Inflammatory macrophage (primary cell): ENCODE measurements at regions not wholly inside any gene's neighbourhood (a gene's known extent, or its start where the extent isn't known, plus 50 kb on each side); places are given as distances from the start of the nearest gene placed in this dataset.
A peak's percentile ranks its signal among the peaks of the same experiment; 100 is the strongest.
"Not testable (repeated sequence)": the region's sequence is repeated elsewhere in the genome, so short reads cannot be mapped to it uniquely, and the experiment has no call there.

Experiments
- DNase-seq, 2 donors: peaks; one replicate each; pipeline ENCODE4 v3.0.0-alpha.2; 2020 to 2022

DNA sequence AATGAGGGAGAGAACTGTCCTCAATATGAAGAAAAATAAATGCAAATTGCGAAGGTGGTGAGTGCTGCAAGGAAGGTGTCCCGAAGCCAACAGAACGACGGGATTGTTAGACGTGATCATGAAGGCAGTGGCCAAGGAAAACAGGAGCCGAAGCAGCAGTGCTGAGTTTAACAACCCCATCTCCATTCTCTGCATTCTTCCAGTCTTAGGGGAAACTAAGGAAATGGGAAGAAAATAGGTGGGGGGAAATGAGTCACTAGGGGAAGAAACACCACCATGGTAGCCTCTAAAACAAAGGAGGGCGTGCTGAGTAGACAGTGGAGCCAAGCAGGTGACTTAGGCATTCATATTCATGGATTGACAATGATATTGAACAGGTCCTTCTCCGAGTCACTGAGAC lies 192.2 kb upstream of the AKR1E2 start:
- DNase-seq = no peak

DNA sequence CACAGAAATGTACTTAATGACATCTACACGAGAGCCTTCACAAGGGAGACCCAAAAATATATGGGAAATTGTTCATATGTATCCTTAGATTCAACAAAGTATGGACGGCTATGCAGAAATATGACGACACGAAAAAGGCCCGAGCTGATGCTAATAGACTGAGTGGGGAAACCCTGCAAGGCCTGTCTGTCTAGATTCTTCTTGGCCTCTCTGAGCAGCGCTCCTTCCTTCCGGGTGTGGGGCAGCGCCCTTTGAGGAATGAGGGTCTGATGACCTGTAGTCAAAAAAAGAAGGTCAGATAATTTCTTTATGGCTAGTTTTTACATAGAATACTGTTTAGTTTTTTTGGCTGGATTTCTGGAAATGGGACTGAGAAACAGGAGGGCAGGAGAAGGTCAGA lies 192.8 kb upstream of the AKR1E2 start:
- no peak for DNase-seq

DNA sequence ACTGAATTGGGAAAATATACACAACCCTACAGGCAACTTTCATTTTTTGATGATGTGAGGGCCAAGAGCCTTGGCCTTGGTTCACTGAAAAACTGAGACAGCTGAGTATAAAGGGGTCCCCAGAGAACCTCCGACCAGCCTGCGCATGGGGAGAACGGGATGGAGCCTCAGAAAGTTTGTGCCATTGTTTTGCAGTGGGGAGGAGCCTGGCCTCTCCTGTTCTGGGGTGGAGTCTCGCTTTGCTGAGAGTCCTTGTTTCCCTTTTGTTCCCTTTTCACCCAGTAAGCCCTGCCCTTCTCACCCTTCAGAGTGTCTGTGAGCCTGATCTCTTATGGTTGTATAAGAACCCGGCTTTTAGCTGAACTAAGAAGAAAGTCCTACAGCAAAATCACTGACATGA lies 193.2 kb upstream of the AKR1E2 start:
- no peak for DNase-seq

DNA sequence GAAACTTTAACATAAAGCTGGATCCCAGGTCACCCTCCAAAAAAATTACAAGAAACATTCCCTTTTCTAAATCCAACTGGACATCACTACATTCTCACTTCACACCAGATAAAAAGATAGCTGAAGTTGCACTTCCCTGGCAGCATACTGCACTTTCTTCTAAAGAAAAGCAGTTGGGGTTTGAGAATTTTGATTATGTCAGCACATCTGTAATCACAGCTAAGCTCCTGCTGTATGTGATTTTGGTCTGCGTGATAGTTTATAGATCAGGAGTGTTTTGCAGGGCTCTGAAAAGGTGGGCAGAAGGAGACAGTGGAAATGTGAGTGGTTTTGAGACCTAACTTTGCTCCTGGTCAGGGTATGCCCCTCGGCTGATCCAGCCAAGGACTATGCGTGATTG lies 199.1 kb upstream of the AKR1E2 start:
- no peak for DNase-seq

DNA sequence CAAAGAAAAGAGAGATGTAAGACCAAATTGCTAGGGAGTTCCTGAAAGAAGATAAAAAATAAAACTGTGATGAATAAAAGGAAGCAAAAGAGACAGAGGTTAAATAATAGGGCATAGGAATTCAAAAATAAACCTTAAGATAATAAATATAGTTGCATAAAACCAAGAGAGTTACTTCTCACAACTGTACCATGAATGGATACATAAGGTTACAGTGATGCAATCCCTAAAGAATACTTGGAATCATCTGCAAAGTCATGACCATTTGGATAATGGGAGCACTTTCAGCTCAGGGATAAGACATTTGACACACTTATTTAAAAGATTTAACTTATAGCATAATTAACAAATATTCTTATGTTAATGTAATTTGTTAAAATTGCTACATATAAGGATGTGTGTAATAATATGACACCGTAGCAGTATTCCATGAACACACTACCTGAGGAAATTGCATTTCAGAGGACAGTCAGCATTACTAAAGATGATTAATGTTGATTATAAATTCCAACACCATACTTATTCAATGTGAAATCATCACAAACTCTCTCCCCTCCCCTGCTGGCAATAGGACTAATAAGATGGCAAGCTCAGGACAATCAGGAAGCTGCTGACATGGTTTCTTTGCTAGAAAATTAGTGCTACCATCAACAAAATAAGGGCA lies 202.1 kb upstream of the AKR1E2 start:
- DNase-seq = no peak

DNA sequence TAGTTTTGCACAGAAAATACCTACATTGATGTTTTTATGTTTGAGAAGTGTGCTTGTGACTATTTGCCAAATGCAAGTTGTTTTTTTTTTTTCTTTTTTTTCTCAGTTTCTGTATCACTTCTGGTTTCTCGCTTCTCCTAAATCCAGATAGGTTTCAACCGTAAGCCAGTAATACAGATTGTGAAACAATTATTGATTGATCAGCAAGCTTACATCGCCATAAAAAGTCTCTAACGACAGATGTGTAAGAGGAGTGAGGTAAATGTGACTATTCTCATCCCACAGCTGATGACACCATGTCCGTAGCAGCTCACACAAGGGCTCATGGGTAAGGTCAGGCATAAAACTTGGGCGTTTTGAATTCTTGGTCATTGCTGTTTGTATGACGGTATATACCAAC lies 202.8 kb upstream of the AKR1E2 start:
- DNase-seq = no peak

DNA sequence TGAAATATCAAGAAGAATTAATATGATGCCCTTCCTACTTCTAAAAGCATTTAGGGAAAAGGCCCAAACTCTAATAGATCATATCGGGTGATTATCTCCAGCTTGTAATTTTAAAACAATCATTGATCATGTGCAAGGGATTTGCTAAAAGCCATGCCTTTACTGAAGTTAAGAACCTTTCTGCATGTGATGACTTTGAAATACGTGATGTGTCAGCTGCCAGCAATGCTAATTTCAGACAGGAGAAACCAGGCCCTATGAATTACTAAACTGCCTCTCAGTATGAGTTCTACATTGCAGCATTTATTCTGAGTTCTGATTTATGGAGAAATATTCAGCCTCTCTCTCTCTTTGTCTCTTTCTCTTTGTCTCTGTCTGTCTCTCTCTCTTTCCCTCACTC lies 203.6 kb upstream of the AKR1E2 start:
- DNase-seq = no peak

DNA sequence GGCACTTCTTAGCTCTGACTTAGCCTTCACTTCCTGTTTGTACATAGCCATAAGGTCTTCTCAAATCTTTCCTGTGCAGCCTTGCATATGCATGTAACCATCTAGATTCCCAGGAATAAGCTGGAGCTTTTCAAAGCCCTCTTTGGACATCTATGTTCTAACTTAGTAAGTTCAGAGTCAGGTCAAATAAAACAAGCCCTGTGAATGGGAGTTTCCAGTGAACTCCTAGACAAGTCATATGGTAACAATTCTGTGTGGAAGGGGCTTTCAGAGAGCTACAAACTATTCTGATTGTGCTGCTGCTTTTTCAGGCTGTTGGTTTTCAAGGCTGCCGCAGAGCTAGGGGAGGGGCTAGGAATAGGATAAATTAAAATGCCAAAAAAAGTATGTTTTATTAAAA lies 208.4 kb upstream of the AKR1E2 start:
- DNase-seq = no peak

DNA sequence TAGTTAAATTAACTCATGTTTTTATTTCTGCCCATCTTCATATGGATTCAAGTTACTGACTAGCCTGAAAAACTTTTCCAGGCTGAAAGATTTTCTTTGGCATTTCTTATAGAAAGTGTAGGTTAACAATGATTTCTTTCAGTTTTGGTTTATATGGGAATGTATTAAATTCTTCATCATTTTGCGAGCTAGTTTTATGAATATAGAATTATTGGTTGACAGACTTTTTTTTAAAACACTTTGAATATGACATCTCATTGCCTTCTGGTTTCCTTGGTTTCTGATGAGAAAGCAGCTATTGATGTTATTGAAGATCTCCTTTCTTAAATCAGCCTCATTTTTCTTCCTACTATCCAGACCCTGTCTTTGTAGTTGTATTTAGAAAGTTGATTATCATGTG lies 211.0 kb upstream of the AKR1E2 start:
- no peak for DNase-seq

DNA sequence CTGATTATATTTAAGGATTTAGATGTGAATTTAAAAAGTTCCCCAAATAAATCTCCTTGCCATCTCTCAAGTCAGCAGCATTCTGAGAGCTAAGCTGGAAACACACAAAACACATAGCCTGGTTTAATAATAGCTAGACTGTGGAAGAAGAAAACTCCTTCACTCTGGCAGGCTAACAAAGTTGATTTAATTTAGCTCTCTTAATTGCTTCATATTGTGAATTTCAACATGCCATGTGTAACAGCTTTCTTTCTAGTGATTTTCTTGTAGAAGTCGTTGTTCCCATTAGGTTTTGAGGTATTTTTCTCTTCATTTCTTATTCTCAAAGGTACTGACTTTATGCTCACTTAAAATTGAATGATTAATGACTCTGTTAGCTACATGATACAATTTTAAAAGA lies 216.8 kb upstream of the AKR1E2 start:
- DNase-seq = no peak

DNA sequence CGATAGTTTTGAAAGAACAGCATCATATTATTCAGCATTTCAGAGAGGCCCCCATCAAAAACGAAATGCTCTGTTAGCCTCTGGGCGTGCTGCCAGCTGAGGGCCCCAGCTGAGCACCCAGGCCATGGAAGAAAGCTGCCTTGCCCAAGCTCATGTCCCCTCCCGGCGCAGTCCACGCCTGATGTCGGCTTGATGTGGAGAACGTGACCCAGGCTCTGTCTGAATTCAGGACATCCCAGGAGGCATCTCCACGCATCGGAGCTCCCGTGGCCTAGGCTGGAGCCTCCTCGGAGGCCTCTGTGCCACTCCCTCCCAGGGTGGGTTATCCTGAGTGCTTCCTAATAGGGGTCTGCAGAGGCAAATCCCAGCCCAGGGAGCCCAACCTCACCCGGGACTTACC lies 218.3 kb upstream of the AKR1E2 start:
- DNase-seq = no peak

DNA sequence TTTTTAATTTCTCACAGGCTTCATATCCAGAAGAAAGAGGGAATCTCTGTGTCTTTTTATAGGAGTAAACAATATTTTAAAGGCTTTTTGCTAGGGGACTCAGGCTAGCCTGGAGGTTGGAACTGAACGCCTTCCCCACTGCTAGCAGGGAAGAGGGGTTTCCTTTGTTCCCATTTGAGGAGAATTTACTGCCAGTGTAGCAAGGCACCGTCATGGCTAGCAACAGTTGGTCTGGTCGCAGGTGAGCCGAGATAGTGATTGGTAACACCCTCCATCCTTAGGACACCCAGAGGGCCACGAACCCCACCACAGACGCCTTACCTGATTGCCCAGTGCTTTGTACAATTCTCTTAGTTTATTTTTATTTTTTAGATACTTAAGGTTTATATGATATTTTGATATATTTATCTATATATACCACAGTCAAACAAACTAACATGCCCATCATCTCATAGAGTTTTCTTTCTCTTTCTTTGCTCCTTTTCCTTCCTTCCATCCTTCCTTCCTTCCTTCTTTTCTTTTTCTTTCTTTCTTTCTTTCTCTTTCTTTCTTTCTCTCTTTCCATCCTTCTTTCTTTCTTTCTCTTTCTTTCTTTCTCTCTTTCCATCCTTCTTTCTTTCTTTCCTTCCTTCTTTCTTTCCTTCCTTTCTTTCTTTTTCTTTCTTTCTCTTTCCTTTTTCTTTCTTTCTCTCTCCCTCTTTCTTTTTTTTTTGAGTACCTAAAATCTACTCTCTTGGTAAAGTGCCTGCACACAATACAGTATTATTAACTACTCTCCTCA lies 219.0 kb upstream of the AKR1E2 start:
- no peak for DNase-seq

DNA sequence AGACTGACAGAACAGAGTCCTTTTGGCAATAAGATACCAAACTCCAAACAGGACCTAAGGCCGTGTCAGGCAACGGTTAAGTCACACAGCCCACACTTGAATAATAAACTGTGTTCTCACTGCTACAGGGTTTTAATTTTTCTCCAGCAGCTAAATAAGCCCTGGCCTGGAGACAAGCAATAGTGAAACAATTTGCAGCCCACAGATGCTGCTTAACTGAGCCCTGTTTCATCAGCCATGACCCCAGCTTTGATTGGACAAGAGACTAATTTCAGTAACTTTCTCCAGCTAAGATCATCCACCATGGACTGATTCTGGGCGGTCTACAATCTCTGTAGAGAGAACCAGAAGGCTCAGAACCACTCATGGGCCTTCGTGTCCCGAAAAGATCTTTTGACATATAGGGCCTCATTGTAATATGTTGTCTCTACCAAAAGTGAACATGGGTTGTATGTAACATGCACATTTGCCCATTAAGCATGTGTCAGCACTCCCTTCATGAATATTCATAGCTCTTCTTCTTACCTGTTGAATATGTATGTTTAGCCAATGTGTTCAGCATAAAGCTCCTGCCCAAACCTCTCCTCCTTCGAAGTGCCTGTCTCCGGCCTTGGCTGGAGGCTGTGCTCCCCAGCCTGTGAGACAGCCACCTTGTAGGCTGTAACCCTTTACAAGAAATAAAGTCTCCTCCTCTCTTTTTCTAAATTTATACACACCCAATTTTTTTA lies 223.1 kb upstream of the AKR1E2 start:
- no peak for DNase-seq

DNA sequence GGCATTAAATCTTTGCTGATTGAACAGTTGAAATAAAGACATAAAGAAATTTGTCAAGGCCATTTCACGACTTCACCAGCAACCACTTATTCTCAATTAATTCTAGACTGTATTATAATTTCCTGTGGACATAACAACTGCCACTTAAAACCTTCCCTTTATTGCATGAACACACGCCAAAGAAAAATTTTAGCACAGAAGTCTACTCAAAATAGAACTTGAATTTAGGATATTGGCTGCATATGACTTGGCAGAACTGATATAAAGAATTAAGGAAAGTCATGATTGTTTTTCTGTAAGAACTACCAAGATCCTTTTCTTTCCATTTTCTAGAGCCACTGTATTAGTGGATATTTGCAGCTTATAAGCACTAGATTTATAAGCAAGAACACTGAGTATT lies 226.5 kb upstream of the AKR1E2 start:
- DNase-seq = no peak

DNA sequence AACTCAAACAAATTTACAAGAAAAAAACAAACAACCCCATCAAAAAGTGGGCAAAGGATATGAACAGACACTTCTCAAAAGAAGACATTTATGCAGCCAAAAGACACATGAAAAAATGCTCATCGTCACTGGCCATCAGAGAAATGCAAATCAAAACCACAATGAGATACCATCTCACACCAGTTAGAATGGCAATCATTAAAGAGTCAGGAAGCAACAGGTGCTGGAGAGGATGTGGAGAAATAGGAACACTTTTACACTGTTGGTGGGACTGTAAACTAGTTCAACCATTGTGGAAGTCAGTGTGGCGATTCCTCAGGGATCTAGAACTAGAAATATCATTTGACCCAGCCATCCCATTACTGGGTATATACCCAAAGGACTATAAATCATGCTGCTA lies 228.1 kb upstream of the AKR1E2 start:
- not testable (repeated sequence) for DNase-seq

DNA sequence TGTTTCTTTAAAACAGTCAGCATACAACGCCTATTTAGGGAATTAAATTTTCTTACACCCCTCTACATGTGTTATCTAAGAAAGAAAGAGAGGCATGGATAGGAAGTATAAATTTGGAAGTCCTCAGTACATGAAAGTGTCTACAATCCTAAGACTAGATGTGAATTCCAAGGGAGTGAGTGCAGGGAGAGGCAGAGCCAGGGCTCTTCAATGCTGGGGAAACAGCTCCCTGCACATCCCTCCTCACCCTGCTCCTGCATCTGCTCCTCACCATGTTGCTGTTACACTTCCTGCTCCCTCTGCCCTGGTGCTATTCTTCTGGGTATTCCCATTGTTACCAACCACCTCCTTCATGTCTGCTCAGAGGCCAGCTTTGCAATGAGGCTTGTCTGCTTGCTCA lies 229.1 kb upstream of the AKR1E2 start:
- no peak for DNase-seq

DNA sequence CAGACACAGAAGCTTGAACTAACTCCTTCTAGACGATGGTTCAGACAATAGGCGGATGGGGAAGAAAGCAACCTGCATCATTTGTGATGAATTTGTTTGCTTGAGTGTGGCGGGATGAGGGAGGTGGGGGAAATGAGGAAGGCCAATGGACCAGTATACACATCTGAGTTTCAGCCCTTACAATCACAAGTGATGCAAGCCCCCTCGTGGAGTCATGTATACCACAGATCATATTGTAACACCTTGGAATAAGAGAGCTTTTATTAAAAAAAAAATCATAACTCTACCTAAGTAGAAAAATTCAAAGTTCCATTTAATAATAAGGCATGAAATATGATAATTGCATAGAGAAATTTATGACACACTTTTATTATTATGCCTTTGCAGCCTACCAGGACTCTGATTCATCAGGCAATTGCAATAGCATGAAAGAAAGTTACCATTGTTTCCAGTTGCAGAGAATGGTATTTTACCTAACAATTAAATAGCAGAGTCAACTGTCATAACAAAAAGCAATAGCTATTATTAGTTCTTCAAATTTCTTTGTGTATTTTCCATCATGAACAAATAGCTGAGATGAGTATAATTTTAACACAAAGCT lies 230.2 kb upstream of the AKR1E2 start:
- no peak for DNase-seq

DNA sequence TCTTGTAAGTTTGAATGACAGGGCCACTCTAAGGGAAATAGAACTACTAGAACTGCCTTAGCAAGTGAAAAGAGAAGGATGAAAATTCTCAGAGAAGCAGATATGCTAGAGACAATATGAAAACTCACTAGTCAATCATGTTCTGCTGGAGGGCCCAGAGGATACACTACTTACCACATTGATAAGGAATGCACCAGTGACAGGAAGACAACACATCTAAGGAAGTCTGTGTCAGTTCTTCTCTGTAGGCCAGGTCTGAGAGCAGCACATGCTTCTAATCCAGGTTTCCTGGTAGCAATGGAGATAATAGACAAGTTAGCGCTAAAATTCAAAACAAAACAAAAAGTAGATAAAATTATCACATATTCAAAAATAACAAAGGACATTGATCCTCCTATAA lies 235.2 kb upstream of the AKR1E2 start:
- no peak for DNase-seq

DNA sequence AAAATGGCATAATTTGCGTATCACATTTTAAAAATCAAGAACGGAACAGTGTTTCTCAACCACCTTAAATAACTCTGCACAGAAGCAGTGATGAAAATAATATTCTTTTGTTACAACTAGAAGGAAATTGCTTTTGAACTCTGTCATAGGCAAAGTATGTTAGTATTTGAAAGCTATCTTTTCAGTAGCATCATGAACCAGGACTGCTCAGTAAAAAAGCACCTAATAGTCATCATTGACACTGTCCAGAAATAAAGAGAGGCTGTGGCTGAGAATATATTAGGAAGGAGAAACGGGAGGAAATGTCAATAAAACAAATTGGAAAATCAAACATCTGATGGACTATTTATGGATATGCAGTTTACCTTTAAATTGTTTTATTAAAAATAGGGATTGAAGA lies 237.2 kb upstream of the AKR1E2 start:
- DNase-seq = no peak

DNA sequence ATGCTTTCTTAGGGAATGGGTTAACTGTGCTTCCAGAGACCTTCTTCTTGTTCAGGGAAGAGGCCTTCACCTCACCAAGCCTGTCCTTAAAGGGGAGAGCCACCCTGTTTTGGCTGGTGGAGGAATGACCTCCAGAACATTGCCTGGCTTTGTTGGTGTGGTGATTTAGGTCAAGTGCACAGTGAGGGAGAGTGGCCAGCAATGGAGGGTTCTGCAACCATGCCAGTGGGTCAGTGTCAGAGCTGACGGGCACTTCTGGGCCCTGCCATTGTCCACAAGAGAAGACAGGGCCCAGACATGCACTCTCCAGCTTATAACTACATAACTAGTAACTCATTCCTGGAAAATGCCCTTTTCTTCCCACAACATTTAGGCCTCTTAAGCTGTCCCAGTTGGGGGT lies 238.5 kb upstream of the AKR1E2 start:
- no peak for DNase-seq

DNA sequence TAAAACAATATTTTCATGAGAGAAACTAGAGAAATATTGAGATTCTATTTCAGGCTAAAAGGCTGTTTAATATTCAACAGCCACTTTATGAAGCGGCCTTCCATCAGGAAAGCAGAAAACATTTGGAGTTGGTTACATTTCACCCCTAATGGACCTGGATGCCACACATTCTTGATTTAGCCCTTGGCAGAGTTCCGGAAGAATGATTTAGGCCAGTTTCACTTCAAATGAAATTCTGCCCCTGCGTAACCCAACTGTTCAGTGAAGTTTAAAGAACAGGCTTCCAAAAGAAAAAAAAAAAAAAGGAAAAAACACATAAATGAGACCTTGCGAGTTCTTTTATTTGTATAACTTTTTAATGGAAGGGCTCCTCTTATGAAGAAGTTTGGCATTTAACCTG lies 239.2 kb upstream of the AKR1E2 start:
- DNase-seq = no peak

DNA sequence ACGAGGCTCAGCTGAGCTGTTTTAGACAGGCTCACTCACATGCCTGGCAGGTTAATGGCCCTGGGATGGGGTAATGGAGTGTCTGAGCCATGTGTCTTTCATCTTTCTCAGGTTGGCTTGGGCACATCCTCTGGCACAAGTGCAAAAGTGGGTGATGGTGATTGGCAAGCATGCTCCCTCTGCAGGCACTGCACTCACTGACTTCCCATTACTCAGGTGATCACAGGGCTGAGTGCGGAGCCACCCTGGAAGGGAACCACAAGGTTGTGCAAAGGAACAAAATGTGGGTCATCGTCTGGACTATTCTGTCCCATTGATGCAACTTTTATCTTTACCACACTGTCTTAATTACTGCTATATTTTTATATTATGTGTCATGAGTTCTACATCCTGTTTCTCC lies 244.1 kb upstream of the AKR1E2 start:
- no peak for DNase-seq

DNA sequence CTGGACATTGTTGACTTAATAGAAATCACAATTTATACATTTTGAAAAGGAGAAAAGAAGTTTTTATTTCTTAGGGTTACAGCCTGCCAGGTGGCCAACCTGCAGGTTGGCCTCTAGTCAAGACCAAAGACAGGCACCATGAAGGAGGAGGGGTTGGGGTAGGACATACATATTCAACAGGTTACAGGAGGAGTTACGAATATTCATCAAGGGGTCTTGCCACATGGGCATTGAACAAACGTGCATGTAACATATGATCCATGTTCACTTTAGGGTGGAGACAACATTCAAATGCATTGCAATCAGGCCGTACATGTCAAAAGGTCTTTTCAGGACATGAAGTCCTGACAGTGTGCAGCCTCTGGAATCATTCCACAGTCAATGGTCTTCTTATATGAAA lies 246.2 kb upstream of the AKR1E2 start:
- no peak for DNase-seq

DNA sequence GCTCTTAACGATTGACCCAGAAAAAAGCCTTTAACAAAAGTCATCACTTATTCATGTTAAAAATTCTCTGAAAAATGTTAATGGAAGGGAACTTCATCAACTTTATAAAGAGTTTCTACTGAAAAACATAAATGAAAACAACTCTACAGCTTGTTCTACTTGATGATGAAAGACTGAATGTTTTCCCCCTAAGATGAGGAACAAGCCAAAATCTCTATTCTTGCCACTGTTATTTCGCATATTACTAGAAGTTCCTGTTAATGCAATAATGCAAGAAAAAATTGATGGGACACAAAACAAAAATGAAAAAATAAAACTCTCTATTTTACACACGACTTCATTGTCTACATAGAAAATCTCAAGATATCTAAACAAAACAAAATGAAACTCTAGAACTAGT lies 249.8 kb upstream of the AKR1E2 start:
- DNase-seq = peak; percentile 7 to 64
